K562 (cell line): ENCODE measurements at regions not wholly inside any gene's neighbourhood (a gene's known extent, or its start where the extent isn't known, plus 50 kb on each side); places are given as distances from the start of the nearest gene placed in this dataset.

Experiments used
- ATAC-seq: fragments of 200-7000 bp; cut with Tn5 transposase; 3 replicates; pipeline ENCODE4 v1.9.1; 2020; ENCODE audit warnings: moderate library complexity
- BruUV-seq: library from RNA; stranded (reverse); fragments of 400-500 nt; replicated peaks from 2 replicates; lab custom pipeline; 2021; lab: Mats Ljungman, UMichigan
- CTCF ChIA-PET: fragments of 300-600 bp; formaldehyde crosslinking; extraction: SDS; loops from one replicate; lab custom pipeline; 2021; ENCODE audit warnings: low intra/inter-chr PET ratio; lab: Yijun Ruan, JAX
- POLR2A ChIA-PET: fragments of 300-600, 350-650 bp; sonication (Branson Sonifier 250); formaldehyde crosslinking; extraction: SDS; loops from one replicate; lab custom pipeline; 2021; ENCODE audit warnings: antibody characterized with exemption, inconsistent platforms; lab: Yijun Ruan, JAX
- DNase-seq, 4 experiments: peaks; one replicate each; pipeline versions ENCODE4 v3.0.0 to v3.0.0-alpha.2; 2011 to 2018; ENCODE audit warnings: low spot score in 3 of 4, mixed read lengths in 3 of 4; ENCODE audit errors: extremely low read depth in 1 of 4
- FAIRE-seq: peaks from 2 replicates; lab custom pipeline; 2011; peaks lifted over from hg19 to GRCh38; lab: Jason Lieb, UNC
- H2AFZ ChIP-seq: 2 replicates; pipeline ENCODE4 v1.6.0; 2011; ENCODE audit warnings: low read depth, low read length, control low read depth, inconsistent platforms
- H3K27ac ChIP-seq: fragments of 200-600 bp; 3 replicates; pipeline ENCODE4 v1.8.0; 2011; ENCODE audit warnings: low read depth, mild to moderate bottlenecking, control low read depth, inconsistent platforms, low read length, moderate library complexity, mixed read lengths; ENCODE audit errors: extremely low read depth
- H3K27me3 ChIP-seq, 2 experiments: fragments of 300-600 bp in 1 of 2; 2 replicates in 1 of 2; 3 replicates in 1 of 2; pipeline versions ENCODE4 v1.6.0 to v1.8.0; 2011; ENCODE audit warnings: inconsistent platforms in 2 of 2, low read length in 2 of 2, mild to moderate bottlenecking in 1 of 2, mixed read lengths in 1 of 2, moderate library complexity in 1 of 2; ENCODE audit not compliant: control insufficient read depth in 2 of 2, insufficient read depth in 2 of 2
- H3K36me3 ChIP-seq: fragments of 300-600 bp; 3 replicates; pipeline ENCODE4 v1.8.0; 2011; ENCODE audit warnings: mild to moderate bottlenecking, low read length, inconsistent platforms; ENCODE audit not compliant: control insufficient read depth, insufficient read depth
- H3K4me1 ChIP-seq, 2 experiments: fragments of 200-600 bp in 1 of 2; replicated peaks in 1 of 2; 2 replicates in 1 of 2; 3 replicates in 1 of 2; pipeline versions ENCODE4 v1.5.1 to v1.8.0; 2011; ENCODE audit warnings: inconsistent platforms in 2 of 2, low read length in 2 of 2, mild to moderate bottlenecking in 1 of 2, mixed read lengths in 1 of 2, moderate library complexity in 1 of 2; ENCODE audit not compliant: control insufficient read depth in 2 of 2, insufficient read depth in 2 of 2
- H3K4me2 ChIP-seq: 2 replicates; pipeline ENCODE4 v1.6.1; 2011; ENCODE audit warnings: low read length, control low read depth, inconsistent platforms, mixed read lengths; ENCODE audit not compliant: insufficient read depth
- H3K4me3 ChIP-seq: fragments of 200-600 bp; sonication (generic), shearing (Covaris generic); 2 replicates; pipeline ENCODE4 v1.5.1; 2016; ENCODE audit warnings: control low read depth, inconsistent platforms
- H3K79me2 ChIP-seq: fragments of 200-600 bp; 3 replicates; pipeline ENCODE4 v1.8.0; 2011; ENCODE audit warnings: low read length, inconsistent platforms; ENCODE audit not compliant: control insufficient read depth, insufficient read depth
- H3K9ac ChIP-seq, 2 experiments: 2 replicates each; pipeline versions ENCODE4 v1.6.0 to v1.6.1; 2011; ENCODE audit warnings: low read depth in 2 of 2, low read length in 2 of 2, control low read depth in 1 of 2, inconsistent platforms in 1 of 2, mild to moderate bottlenecking in 1 of 2, mixed read lengths in 1 of 2; ENCODE audit not compliant: insufficient read depth in 1 of 2
- H3K9me1 ChIP-seq: one replicate; pipeline ENCODE4 v1.6.0; 2011; ENCODE audit warnings: inconsistent platforms, mild to moderate bottlenecking, low read length, moderate library complexity; ENCODE audit not compliant: control insufficient read depth, insufficient read depth
- H3K9me3 ChIP-seq: replicated peaks from 2 replicates; pipeline ENCODE4 v1.5.1; 2011; ENCODE audit warnings: low read depth, low read length, inconsistent platforms; ENCODE audit not compliant: control insufficient read depth, insufficient read depth
- H4K20me1 ChIP-seq: replicated peaks from 2 replicates; pipeline ENCODE4 v1.6.1; 2011; ENCODE audit warnings: low read length, inconsistent platforms, mixed read lengths; ENCODE audit not compliant: control insufficient read depth, insufficient read depth
- HDAC8 ChIP-seq: fragments of 450-650 bp; IDR thresholded peaks from 2 replicates; pipeline ENCODE4 v1.6.1; 2016; ENCODE audit warnings: mild to moderate bottlenecking, missing genetic modification characterization, moderate library complexity, missing compliant biosample characterization
- HNRNPL ChIP-seq: fragments of 200-400 bp; formaldehyde crosslinking; IDR thresholded peaks from 2 replicates; pipeline ENCODE4 v1.6.1; 2017; ENCODE audit warnings: low read depth, mild to moderate bottlenecking, low read length
- KLF13 ChIP-seq: fragments of 450-650 bp; IDR thresholded peaks from 2 replicates; pipeline ENCODE4 v1.6.1; 2016; ENCODE audit warnings: missing genetic modification characterization, low read depth, mild to moderate bottlenecking, missing compliant biosample characterization, moderate library complexity, borderline replicate concordance
- NBN ChIP-seq: fragments of 450-650 bp; IDR thresholded peaks from 2 replicates; pipeline ENCODE4 v1.6.1; 2016; ENCODE audit warnings: low read depth, mild to moderate bottlenecking
- RREB1 ChIP-seq: fragments of 250-450 bp; sonication (Bioruptor Pico); IDR thresholded peaks from 2 replicates; pipeline ENCODE4 v1.4.0; 2020
- TFAM ChIP-seq: fragments of 250-450 bp; sonication (Bioruptor Pico); conservative IDR thresholded peaks from 2 replicates; pipeline ENCODE4 v1.5.0; 2021; ENCODE audit warnings: mild to moderate bottlenecking, moderate library complexity
- XRCC5 ChIP-seq: fragments of 200-400 bp; formaldehyde crosslinking; IDR thresholded peaks from 2 replicates; pipeline ENCODE4 v1.6.1; 2017; ENCODE audit warnings: low read depth, mild to moderate bottlenecking, low read length
- ZNF583 ChIP-seq: fragments of 250-450 bp; sonication (Bioruptor Pico); IDR thresholded peaks from 2 replicates; pipeline ENCODE4 v1.4.0; 2020
- ZNF668 ChIP-seq: fragments of 250-450 bp; sonication (Bioruptor Pico); IDR thresholded peaks from 2 replicates; pipeline ENCODE4 v1.8.0; 2022; ENCODE audit warnings: mild to moderate bottlenecking, inconsistent platforms
- WGBS: fragments of 100-300 bp; shearing (Covaris generic); methylation state at CpG from one replicate; pipeline ENCODE4 v1.1.6; 2016; ENCODE audit warnings: low coverage, mixed read lengths; ENCODE audit not compliant: insufficient coverage; ENCODE audit errors: missing lambda C conversion rate; 5-methylcytosine and 5-hydroxymethylcytosine counted together
- in situ Hi-C: fragments of 300-500 bp; cut with MboI; formaldehyde crosslinking; loops from 4 replicates; pipeline ENCODE4 v1.15.0; 2018; ENCODE audit warnings: inconsistent platforms, mixed read lengths
- intact Hi-C: fragments of 100-400 bp; cut with micrococcal nuclease; formaldehyde crosslinking; loops from 2 replicates; pipeline ENCODE4 v1.14.2; 2022
- TF ChIP-seq, protein P1 (sequence below): fragments of 200-800 bp; sonication (Bioruptor generic); IDR thresholded peaks from 2 replicates; pipeline ENCODE4 v1.6.1; 2016; ENCODE audit warnings: missing genetic modification characterization, missing compliant biosample characterization
- TF ChIP-seq, protein P2 (sequence below): fragments of 450-650 bp; IDR thresholded peaks from 2 replicates; pipeline ENCODE4 v1.6.1; 2018; ENCODE audit warnings: mild to moderate bottlenecking, low read depth; ENCODE audit not compliant: partially characterized antibody

DNA sequence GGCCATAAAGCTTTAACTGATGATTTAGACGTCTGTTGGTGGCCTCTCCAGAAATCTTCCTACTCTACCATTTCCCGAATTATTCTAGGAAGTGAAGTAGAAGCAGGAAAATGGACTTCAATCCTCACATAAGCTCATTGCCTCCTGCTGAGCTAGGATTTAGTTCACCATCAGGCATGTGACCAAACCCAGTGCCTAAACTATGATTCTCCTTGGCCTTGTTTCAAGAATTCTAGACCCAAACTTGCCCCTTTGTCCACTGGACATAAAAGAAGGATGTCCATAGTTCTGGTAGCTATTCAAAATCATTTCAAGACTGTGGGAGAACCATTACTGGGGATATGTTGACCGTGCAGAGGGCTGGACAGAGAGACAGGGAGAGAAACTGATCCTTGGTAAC lies 105.8 kb downstream of the C12orf50 start:
- no peaks in the 10 kb centered on the region for H3K36me3 ChIP-seq
- in situ Hi-C loops: no loop called here
- BruUV-seq: no TSS peak
- no peaks in the 10 kb centered on the region for H4K20me1 ChIP-seq
- no peaks in the 10 kb centered on the region for H3K9me3 ChIP-seq
- CTCF ChIA-PET: no interaction called here
- FAIRE-seq (no peak), DNase-seq (no peak), ATAC-seq (no peak)
- no peak overlapping the region for H2AFZ ChIP-seq
- no peaks in the 10 kb centered on the region for H3K9me1 ChIP-seq
- intact Hi-C loops: no loop called here
- H3K27me3 ChIP-seq: no peaks in the 10 kb centered on the region
- no peak overlapping the region for H3K9ac ChIP-seq
- no peak overlapping the region for H3K4me3 ChIP-seq
- H3K4me2 ChIP-seq: no peak overlapping the region
- POLR2A ChIA-PET: no interaction called here
- H3K4me1 ChIP-seq: no peaks in the 10 kb centered on the region
- WGBS: 0% methylated on average over 3 of the region's 3 CpGs
- H3K79me2 ChIP-seq: no peaks in the 10 kb centered on the region
- H3K27ac ChIP-seq: no peak overlapping the region
- TF ChIP-seq RREB1 (CRISPR knock-in tag) (no peak), XRCC5 (no peak), KLF13 (tag) (no peak), HDAC8 (tag) (no peak), ZNF583 (CRISPR knock-in tag) (no peak), HNRNPL (no peak), NBN (no peak), TFAM (CRISPR knock-in tag) (no peak), ZNF668 (CRISPR knock-in tag) (no peak)
- TF ChIP-seq, protein P1, sequence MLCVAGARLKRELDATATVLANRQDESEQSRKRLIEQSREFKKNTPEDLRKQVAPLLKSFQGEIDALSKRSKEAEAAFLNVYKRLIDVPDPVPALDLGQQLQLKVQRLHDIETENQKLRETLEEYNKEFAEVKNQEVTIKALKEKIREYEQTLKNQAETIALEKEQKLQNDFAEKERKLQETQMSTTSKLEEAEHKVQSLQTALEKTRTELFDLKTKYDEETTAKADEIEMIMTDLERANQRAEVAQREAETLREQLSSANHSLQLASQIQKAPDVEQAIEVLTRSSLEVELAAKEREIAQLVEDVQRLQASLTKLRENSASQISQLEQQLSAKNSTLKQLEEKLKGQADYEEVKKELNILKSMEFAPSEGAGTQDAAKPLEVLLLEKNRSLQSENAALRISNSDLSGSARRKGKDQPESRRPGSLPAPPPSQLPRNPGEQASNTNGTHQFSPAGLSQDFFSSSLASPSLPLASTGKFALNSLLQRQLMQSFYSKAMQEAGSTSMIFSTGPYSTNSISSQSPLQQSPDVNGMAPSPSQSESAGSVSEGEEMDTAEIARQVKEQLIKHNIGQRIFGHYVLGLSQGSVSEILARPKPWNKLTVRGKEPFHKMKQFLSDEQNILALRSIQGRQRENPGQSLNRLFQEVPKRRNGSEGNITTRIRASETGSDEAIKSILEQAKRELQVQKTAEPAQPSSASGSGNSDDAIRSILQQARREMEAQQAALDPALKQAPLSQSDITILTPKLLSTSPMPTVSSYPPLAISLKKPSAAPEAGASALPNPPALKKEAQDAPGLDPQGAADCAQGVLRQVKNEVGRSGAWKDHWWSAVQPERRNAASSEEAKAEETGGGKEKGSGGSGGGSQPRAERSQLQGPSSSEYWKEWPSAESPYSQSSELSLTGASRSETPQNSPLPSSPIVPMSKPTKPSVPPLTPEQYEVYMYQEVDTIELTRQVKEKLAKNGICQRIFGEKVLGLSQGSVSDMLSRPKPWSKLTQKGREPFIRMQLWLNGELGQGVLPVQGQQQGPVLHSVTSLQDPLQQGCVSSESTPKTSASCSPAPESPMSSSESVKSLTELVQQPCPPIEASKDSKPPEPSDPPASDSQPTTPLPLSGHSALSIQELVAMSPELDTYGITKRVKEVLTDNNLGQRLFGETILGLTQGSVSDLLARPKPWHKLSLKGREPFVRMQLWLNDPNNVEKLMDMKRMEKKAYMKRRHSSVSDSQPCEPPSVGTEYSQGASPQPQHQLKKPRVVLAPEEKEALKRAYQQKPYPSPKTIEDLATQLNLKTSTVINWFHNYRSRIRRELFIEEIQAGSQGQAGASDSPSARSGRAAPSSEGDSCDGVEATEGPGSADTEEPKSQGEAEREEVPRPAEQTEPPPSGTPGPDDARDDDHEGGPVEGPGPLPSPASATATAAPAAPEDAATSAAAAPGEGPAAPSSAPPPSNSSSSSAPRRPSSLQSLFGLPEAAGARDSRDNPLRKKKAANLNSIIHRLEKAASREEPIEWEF: no peak
- TF ChIP-seq, protein P2, sequence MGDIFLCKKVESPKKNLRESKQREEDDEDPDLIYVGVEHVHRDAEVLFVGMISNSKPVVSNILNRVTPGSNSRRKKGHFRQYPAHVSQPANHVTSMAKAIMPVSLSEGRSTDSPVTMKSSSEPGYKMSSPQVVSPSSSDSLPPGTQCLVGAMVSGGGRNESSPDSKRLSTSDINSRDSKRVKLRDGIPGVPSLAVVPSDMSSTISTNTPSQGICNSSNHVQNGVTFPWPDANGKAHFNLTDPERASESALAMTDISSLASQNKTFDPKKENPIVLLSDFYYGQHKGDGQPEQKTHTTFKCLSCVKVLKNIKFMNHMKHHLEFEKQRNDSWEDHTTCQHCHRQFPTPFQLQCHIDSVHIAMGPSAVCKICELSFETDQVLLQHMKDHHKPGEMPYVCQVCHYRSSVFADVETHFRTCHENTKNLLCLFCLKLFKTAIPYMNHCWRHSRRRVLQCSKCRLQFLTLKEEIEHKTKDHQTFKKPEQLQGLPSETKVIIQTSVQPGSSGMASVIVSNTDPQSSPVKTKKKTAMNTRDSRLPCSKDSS: no peak
